OCI-LY1 (cell line): ENCODE measurements at regions not wholly inside any gene's neighbourhood (a gene's known extent, or its start where the extent isn't known, plus 50 kb on each side); places are given as distances from the start of the nearest gene placed in this dataset.

Source experiments
- H2AFZ ChIP-seq: fragments of 200-600 bp; sonication (generic), shearing (Covaris generic); 2 replicates; pipeline ENCODE4 v1.6.0; 2014; ENCODE audit warnings: antibody characterized with exemption, mild to moderate bottlenecking, low read length
- H3F3A ChIP-seq: fragments of 200-600 bp; sonication (generic), shearing (Covaris generic); 2 replicates; pipeline ENCODE4 v1.6.0; 2014; ENCODE audit warnings: mild to moderate bottlenecking, antibody characterized with exemption, low read length, moderate library complexity; ENCODE audit not compliant: insufficient read depth
- H3K27ac ChIP-seq: fragments of 200-600 bp; sonication (generic); 2 replicates; pipeline ENCODE4 v1.5.1; 2014; ENCODE audit warnings: low read length, mixed run types, mild to moderate bottlenecking, low read depth; ENCODE audit not compliant: poor library complexity, severe bottlenecking
- H3K27me3 ChIP-seq: fragments of 200-600 bp; sonication (generic); 2 replicates; pipeline ENCODE4 v1.6.0; 2014; ENCODE audit warnings: antibody characterized with exemption, mild to moderate bottlenecking, low read length, moderate library complexity; ENCODE audit not compliant: insufficient read depth
- H3K36me3 ChIP-seq: fragments of 200-600 bp; sonication (generic); 2 replicates; pipeline ENCODE4 v1.6.1; 2014; ENCODE audit warnings: mild to moderate bottlenecking, antibody characterized with exemption, low read length, moderate library complexity, mixed read lengths; ENCODE audit not compliant: insufficient read depth
- H3K4me1 ChIP-seq: fragments of 200-600 bp; sonication (generic); 2 replicates; pipeline ENCODE4 v1.5.1; 2014; ENCODE audit warnings: mild to moderate bottlenecking, low read length, moderate library complexity; ENCODE audit not compliant: insufficient read depth, severe bottlenecking
- H3K4me2 ChIP-seq: fragments of 200-600 bp; sonication (generic), shearing (Covaris generic); 2 replicates; pipeline ENCODE4 v1.6.1; 2014; ENCODE audit warnings: low read length
- H3K4me3 ChIP-seq: fragments of 200-600 bp; sonication (generic); 2 replicates; pipeline ENCODE4 v1.5.1; 2014; ENCODE audit warnings: low read length, low read depth, mild to moderate bottlenecking, mixed read lengths; ENCODE audit not compliant: poor library complexity, severe bottlenecking
- H3K79me2 ChIP-seq: fragments of 200-600 bp; shearing (Covaris generic); 2 replicates; pipeline ENCODE4 v1.6.1; 2016; ENCODE audit warnings: mixed run types, low read length, mixed read lengths; ENCODE audit not compliant: insufficient read depth
- H3K9ac ChIP-seq: fragments of 200-600 bp; sonication (generic), shearing (Covaris generic); 2 replicates; pipeline ENCODE4 v1.6.1; 2014; ENCODE audit warnings: mild to moderate bottlenecking, low read length, mixed read lengths
- H3K9me2 ChIP-seq: fragments of 200-600 bp; sonication (generic), shearing (Covaris generic); 2 replicates; pipeline ENCODE4 v1.6.1; 2014; ENCODE audit warnings: low read depth, mild to moderate bottlenecking, low read length, mixed read lengths
- H3K9me3 ChIP-seq: fragments of 200-600 bp; shearing (Covaris generic); 2 replicates; pipeline ENCODE4 v1.6.1; 2014; ENCODE audit warnings: low read length, mixed read lengths
- H4K20me1 ChIP-seq: fragments of 200-600 bp; sonication (generic), shearing (Covaris generic); 2 replicates; pipeline ENCODE4 v1.6.0; 2016; ENCODE audit warnings: mild to moderate bottlenecking, low read length; ENCODE audit not compliant: insufficient read depth
- EZH2 ChIP-seq: fragments of 200-600 bp; sonication (generic), shearing (Covaris generic); IDR thresholded peaks from 2 replicates; pipeline ENCODE4 v1.8.0; 2017; ENCODE audit warnings: borderline replicate concordance, mixed run types, mild to moderate bottlenecking, antibody characterized with exemption, low read length, moderate library complexity, mixed read lengths
- TF ChIP-seq, protein P1 (sequence below): fragments of 200-600 bp; sonication (generic), shearing (Covaris generic); IDR thresholded peaks from 2 replicates; pipeline ENCODE4 v1.5.1; 2017; ENCODE audit warnings: mild to moderate bottlenecking, antibody characterized with exemption, low read length, moderate library complexity, mixed read lengths

GRCh38 chr4:23728971-23729370 is 160.9 kb downstream of the PPARGC1A start:
- H3K4me2 ChIP-seq = no peak overlapping the region
- no peaks in the 10 kb centered on the region for H3K4me1 ChIP-seq
- no peak overlapping the region for H3K27ac ChIP-seq

DNA sequence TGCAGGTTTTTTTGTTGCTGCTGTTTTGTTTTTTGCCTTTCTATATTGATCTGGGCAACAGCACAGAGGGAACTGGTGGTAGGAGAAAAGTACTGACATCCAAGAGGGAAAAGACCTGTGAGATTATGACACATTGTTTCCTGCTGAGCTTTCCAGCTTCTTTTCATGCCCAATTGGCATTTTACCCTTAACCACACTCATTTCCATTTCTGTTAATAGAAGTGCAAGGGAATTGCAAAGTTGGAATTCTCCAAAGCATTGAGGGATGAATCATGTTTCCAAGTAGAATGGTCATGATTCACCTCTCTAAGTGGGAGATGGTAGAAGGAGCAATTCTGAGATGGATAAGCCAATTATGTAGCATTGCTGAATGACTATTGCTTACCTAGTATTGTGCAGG is 161.5 kb downstream of the PPARGC1A start:
- Histone ChIP-seq H3K4me2 (no peak overlapping the region), H2AFZ (no peak overlapping the region), H3K27me3 (no peaks in the 10 kb centered on the region), H3K9me3 (no peaks in the 10 kb centered on the region), H3F3A (no peaks in the 10 kb centered on the region), H3K27ac (no peak overlapping the region), H3K9me2 (no peaks in the 10 kb centered on the region), H3K79me2 (no peaks in the 10 kb centered on the region), H3K36me3 (no peaks in the 10 kb centered on the region), H3K4me3 (no peak overlapping the region), H3K4me1 (no peaks in the 10 kb centered on the region), H4K20me1 (no peaks in the 10 kb centered on the region), H3K9ac (no peak overlapping the region)
- TF ChIP-seq EZH2 = no peak
- TF ChIP-seq, protein P1, sequence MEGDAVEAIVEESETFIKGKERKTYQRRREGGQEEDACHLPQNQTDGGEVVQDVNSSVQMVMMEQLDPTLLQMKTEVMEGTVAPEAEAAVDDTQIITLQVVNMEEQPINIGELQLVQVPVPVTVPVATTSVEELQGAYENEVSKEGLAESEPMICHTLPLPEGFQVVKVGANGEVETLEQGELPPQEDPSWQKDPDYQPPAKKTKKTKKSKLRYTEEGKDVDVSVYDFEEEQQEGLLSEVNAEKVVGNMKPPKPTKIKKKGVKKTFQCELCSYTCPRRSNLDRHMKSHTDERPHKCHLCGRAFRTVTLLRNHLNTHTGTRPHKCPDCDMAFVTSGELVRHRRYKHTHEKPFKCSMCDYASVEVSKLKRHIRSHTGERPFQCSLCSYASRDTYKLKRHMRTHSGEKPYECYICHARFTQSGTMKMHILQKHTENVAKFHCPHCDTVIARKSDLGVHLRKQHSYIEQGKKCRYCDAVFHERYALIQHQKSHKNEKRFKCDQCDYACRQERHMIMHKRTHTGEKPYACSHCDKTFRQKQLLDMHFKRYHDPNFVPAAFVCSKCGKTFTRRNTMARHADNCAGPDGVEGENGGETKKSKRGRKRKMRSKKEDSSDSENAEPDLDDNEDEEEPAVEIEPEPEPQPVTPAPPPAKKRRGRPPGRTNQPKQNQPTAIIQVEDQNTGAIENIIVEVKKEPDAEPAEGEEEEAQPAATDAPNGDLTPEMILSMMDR = no peak

More at GRCh38 chr4:23728971-23729370, 160.9 kb downstream of the PPARGC1A start:
- no peaks in the 10 kb centered on the region for H4K20me1 ChIP-seq
- H3K9me3 ChIP-seq = no peaks in the 10 kb centered on the region
- H3K27me3 ChIP-seq = no peaks in the 10 kb centered on the region
- no peak overlapping the region for H3K9ac ChIP-seq
- TF ChIP-seq EZH2 = no peak
- TF ChIP-seq, protein P1 = no peak
- H3F3A ChIP-seq = no peaks in the 10 kb centered on the region
- H3K4me3 ChIP-seq = no peak overlapping the region
- H2AFZ ChIP-seq = no peak overlapping the region
- no peaks in the 10 kb centered on the region for H3K36me3 ChIP-seq
- no peaks in the 10 kb centered on the region for H3K79me2 ChIP-seq
- no peaks in the 10 kb centered on the region for H3K9me2 ChIP-seq

- no peak overlapping the region for H3K4me3 ChIP-seq
- no peak overlapping the region for H3K27ac ChIP-seq
- H3K79me2 ChIP-seq = no peaks in the 10 kb centered on the region
- H3K9me3 ChIP-seq = no peaks in the 10 kb centered on the region
- H3K4me2 ChIP-seq = no peak overlapping the region
- no peaks in the 10 kb centered on the region for H3K9me2 ChIP-seq
- no peaks in the 10 kb centered on the region for H3K36me3 ChIP-seq
- no peaks in the 10 kb centered on the region for H4K20me1 ChIP-seq
- H3K27me3 ChIP-seq = no peaks in the 10 kb centered on the region
- H3F3A ChIP-seq = no peaks in the 10 kb centered on the region
- no peaks in the 10 kb centered on the region for H3K4me1 ChIP-seq
- TF ChIP-seq, protein P1 = no peak
- no peak for TF ChIP-seq EZH2
- no peak overlapping the region for H3K9ac ChIP-seq
- H2AFZ ChIP-seq = no peak overlapping the region
Measured at GRCh38 chr4:23720556-23720955, 169.3 kb downstream of the PPARGC1A start.
